ENCODE measurements at regions not wholly inside any gene's neighbourhood (a gene's known extent, or its start where the extent isn't known, plus 50 kb on each side); places are given as distances from the start of the nearest gene placed in this dataset.

DNA sequence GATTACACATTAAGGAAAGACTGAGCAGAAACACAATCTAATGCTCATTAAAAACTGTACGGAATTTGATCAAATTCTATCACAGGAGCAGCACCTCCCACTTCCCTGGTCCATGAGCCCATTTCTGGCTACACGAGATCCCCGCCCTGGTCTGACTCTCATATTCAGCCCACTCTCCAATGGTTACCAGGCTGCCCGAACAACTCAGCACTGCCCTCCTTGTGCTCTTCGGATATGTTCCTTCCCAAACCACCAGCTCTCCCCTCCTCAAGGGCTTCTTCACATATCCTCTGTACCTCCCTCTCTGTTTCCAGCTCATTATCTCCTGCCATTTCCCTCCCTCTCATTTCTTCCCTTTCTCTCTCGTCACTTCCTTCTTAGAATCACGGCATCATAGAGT lies 180.5 kb downstream of the RSL24D1 start:
- DNase-seq = no peak

- no peak for DNase-seq
These were observed 181.7 kb downstream of the RSL24D1 start for GRCh38 chr15:55015093-55015445.

DNA sequence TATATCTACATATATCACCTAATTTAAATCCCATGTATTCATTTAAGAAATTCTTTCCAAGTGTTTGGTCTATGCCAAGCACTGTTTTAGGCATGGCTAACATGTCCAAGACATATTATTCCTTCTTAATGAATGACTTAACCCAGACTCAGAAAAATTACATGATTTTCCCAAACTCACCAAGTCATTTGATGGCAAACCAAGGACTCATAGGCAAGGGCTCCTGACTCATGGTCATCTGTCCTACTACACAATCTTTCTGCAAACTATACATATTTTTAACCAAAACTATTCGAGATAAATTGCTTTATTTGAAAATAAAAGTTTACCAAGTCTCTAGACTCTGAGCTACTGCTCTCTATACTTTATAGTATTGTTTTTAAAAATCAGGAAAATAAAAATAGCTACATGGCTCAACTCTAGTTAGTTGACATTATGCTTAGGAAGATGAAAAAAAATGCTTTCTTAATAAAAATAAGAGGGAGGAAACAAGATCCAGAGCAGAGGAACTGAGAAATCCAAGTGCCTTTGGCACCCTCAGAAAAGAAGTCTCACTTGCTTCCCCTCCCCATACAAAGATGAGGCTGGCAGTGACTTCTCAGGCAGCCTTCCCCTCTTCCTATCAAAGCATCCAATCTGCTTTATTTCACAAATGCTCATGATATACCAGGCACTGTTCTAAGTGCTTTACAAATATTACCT lies 182.2 kb downstream of the RSL24D1 start:
- DNase-seq = no peak

- no peak for DNase-seq
These were observed 188.3 kb downstream of the RSL24D1 start for GRCh38 chr15:55008421-55008820.

DNA sequence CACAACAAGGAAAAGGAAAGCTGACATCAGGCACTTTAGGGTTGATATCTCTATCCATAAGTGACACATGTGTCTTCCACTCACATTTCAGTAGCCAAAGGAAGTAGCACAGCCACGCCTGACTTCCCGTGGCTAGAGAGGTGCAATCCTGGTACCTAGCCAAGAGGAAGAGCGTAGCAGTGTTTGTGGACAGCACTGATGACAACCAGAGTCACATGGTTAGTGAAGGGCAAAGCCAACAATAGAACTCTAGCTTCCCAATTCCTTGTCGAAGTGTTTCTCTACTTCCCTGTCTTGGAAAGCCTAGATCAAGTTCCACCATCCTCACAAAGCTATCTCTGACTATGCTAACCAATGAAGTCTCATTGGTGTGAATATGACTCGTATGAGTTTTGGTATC lies 189.2 kb downstream of the RSL24D1 start:
- DNase-seq = no peak

- DNase-seq = no peak
These were observed 191.1 kb downstream of the RSL24D1 start for GRCh38 chr15:55005679-55006078.

GRCh38 chr15:55003965-55004873 lies 192.5 kb downstream of the RSL24D1 start:
- DNase-seq = no peak

DNA sequence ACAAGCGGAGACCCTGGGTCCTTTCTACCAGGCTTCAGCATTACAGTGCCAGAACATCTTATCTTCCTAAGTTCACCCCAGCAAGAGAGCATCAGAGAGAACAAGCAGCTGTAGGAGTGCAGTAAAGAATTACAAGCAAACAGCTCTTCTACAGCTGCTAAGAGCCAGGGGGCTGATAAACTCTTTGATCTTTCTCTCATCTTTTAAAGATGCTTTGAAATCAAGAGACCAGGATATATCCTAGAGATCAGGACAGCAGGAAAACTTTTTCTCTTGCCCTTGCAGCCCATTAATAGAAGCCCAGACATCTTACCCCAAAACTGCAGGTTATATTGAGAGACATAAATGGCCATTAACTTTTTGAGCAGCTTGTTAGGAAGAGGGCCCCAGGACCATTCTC lies 198.1 kb downstream of the RSL24D1 start:
- DNase-seq = no peak

- no peak for DNase-seq
These were observed 205.9 kb downstream of the RSL24D1 start for GRCh38 chr15:54990793-54991192.

GRCh38 chr15:54987881-54988280 lies 208.9 kb downstream of the RSL24D1 start:
- no peak for DNase-seq

GRCh38 chr15:54979964-54980363 lies 216.8 kb downstream of the RSL24D1 start:
- no peak for DNase-seq

- no peak for DNase-seq
These were observed 234.1 kb downstream of the RSL24D1 start for GRCh38 chr15:54962637-54963036.

- no peak for DNase-seq
These were observed 236.5 kb downstream of the RSL24D1 start for GRCh38 chr15:54960266-54960665.

DNA sequence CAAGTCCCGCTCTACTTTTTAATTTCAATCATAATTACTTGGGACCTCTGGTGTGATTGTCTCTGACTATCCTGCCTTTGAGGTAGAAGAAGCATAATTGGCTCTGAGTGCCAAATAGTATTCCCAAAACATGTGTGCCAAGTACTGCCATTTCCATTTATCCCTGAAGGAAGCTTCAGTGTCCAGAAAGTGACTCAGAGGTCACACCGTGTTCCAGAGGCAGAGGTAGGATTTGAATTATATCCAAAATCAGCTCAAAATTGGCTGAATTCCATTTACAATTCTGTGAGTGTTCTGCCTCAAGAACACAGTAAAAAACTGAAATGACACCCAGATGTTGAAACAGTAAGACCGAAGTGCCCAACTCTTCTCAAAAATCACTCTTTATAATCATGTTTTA lies 255.3 kb downstream of the RSL24D1 start:
- no peak for DNase-seq

GRCh38 chr15:54917312-54917711 lies 279.4 kb downstream of the RSL24D1 start:
- no peak for DNase-seq

DNA sequence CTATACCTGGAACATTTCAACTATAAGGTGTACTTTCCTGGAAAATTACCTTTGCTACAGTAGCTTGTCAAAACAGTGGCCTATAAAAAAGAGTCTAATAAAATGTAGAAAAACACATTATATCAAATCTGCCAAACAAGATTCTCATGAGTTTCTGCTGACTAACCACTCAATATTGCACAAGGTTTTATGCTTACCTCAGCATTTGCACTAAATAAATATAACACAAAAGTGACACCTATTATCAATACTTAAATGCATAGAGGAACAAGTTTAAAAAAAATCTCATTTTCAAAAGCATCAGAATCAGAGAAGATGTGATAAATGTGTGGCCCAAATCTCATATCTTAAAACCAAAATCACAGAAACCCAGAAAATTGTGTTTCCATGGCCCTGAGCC lies 281.4 kb downstream of the RSL24D1 start:
- DNase-seq = no peak

GRCh38 chr15:54884312-54884711 lies 312.4 kb downstream of the RSL24D1 start:
- no peak for DNase-seq

DNA sequence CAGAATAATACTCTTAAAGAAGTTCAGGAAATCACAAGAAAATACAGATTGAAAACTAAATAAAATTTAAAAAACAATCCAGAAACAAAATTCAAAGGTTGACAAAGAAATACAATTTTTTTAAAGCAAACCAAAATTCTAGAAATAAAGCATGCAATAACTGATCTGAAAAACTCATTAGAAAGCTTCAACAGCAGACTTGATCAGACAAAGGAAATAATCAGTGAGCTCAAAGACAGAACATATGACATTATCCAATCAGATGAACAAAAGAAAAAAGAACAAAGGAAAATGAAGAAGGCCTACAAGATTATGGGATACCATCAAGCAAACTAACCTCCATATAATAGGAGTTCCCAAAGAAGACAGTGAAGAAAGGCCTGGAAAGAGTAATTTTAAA lies 336.8 kb downstream of the RSL24D1 start:
- no peak for DNase-seq

GRCh38 chr15:54854667-54855066 lies 342.1 kb downstream of the RSL24D1 start:
- no peak for DNase-seq

- no peak for DNase-seq
These were observed 346.6 kb downstream of the RSL24D1 start for GRCh38 chr15:54850101-54850500.

- no peak for DNase-seq
These were observed 353.7 kb downstream of the RSL24D1 start for GRCh38 chr15:54843006-54843405.

GRCh38 chr15:54841701-54842305 lies 354.9 kb downstream of the RSL24D1 start:
- no peak for DNase-seq

GRCh38 chr15:54840621-54841398 lies 355.9 kb downstream of the RSL24D1 start:
- no peak for DNase-seq
